HCT116 (cell line): ENCODE measurements at regions not wholly inside any gene's neighbourhood (a gene's known extent, or its start where the extent isn't known, plus 50 kb on each side); places are given as distances from the start of the nearest gene placed in this dataset.

Source experiments
- ATAC-seq: fragments of 200-7000 bp; cut with Tn5 transposase; 2 replicates; pipeline ENCODE4 v1.9.1; 2020; ENCODE audit warnings: mild to moderate bottlenecking, moderate library complexity
- BruUV-seq: library from RNA; stranded (reverse); fragments of 400-500 nt; replicated peaks from 2 replicates; lab custom pipeline; 2021; lab: Mats Ljungman, UMichigan
- CTCF ChIA-PET: fragments of 300-600 bp; sonication (Branson Sonifier 250); formaldehyde crosslinking; loops from one replicate; lab custom pipeline; 2021; ENCODE audit warnings: antibody characterized with exemption; lab: Charles Lee
- POLR2A ChIA-PET: fragments of 300-600, 350-600 bp; sonication (Branson Sonifier 250); formaldehyde crosslinking; loops from one replicate; lab custom pipeline; 2021; ENCODE audit warnings: antibody characterized with exemption; lab: Charles Lee
- RAD21 ChIA-PET, 2 experiments: fragments of 300-600 bp; sonication (Branson Sonifier 250); formaldehyde crosslinking; loops; one replicate each; lab custom pipeline; 2023; ENCODE audit warnings: low total read pairs in 2 of 2; ENCODE audit not compliant: uncharacterized antibody in 2 of 2, unreplicated experiment in 2 of 2, low non-redundant PET in 1 of 2; lab: Charles Lee
- DNase-seq: peaks from one replicate; pipeline ENCODE4 v3.0.0-alpha.2; 2010; ENCODE audit warnings: low read depth, low spot score
- H2AFZ ChIP-seq: fragments of 200-600 bp; shearing (Covaris generic), sonication (generic); 2 replicates; pipeline ENCODE4 v1.6.1; 2017; ENCODE audit warnings: low read depth, mixed run types, mixed read lengths, antibody characterized with exemption, low read length; ENCODE audit not compliant: poor library complexity, severe bottlenecking
- H3K27ac ChIP-seq: 2 replicates; pipeline ENCODE4 v1.5.1; 2012; ENCODE audit warnings: low read depth, low read length
- H3K27me3 ChIP-seq: fragments of 200-600 bp; sonication (generic); 2 replicates; pipeline ENCODE4 v1.6.1; 2016; ENCODE audit warnings: mixed run types, low read length, mixed read lengths; ENCODE audit not compliant: insufficient read depth
- H3K36me3 ChIP-seq, 2 experiments: fragments of 200-500 bp in 1 of 2; fragments of 200-600 bp in 1 of 2; sonication (Bioruptor generic) in 1 of 2; sonication (generic) in 1 of 2; 2 replicates each; pipeline versions ENCODE4 v1.5.1 to v1.6.1; 2014 to 2016; ENCODE audit warnings: low read length in 2 of 2, inconsistent platforms in 1 of 2, mixed read lengths in 1 of 2, mixed run types in 1 of 2; ENCODE audit not compliant: insufficient read depth in 2 of 2, control insufficient read depth in 1 of 2
- H3K4me1 ChIP-seq, 2 experiments: fragments of 200-600 bp in 1 of 2; sonication (generic) in 1 of 2; 2 replicates each; pipeline versions ENCODE4 v1.5.1 to v1.6.1; 2012 to 2017; ENCODE audit warnings: low read length in 2 of 2, inconsistent platforms in 1 of 2, mild to moderate bottlenecking in 1 of 2, mixed read lengths in 1 of 2, mixed run types in 1 of 2, moderate library complexity in 1 of 2; ENCODE audit not compliant: insufficient read depth in 2 of 2, control insufficient read depth in 1 of 2
- H3K4me2 ChIP-seq: fragments of 200-600 bp; sonication (generic); 2 replicates; pipeline ENCODE4 v1.6.1; 2017; ENCODE audit warnings: mixed run types, low read length, mixed read lengths
- H3K4me3 ChIP-seq, 2 experiments: fragments of 200-600 bp in 1 of 2; sonication (generic) in 1 of 2; replicated peaks in 1 of 2; 2 replicates each; pipeline ENCODE4 v1.5.1; 2011 to 2016; ENCODE audit warnings: low read length in 2 of 2, control low read depth in 1 of 2, low read depth in 1 of 2, mild to moderate bottlenecking in 1 of 2, mixed read lengths in 1 of 2, mixed run types in 1 of 2
- H3K79me2 ChIP-seq: fragments of 200-600 bp; sonication (generic); 2 replicates; pipeline ENCODE4 v1.6.1; 2017; ENCODE audit warnings: mild to moderate bottlenecking, mixed run types, low read length, moderate library complexity, mixed read lengths; ENCODE audit not compliant: insufficient read depth
- H3K9ac ChIP-seq: fragments of 200-600 bp; sonication (generic); 2 replicates; pipeline ENCODE4 v1.6.1; 2016; ENCODE audit warnings: low read length, mixed read lengths
- H3K9me2 ChIP-seq: fragments of 200-600 bp; sonication (generic), shearing (Covaris generic); 2 replicates; pipeline ENCODE4 v1.6.1; 2017; ENCODE audit warnings: mixed run types, mild to moderate bottlenecking, moderate library complexity; ENCODE audit not compliant: insufficient read depth
- H3K9me3 ChIP-seq, 2 experiments: fragments of 200-500 bp in 1 of 2; fragments of 200-600 bp in 1 of 2; sonication (Bioruptor generic) in 1 of 2; sonication (generic) in 1 of 2; 2 replicates each; pipeline ENCODE4 v1.6.1; 2014 to 2017; ENCODE audit warnings: low read length in 2 of 2, mixed read lengths in 2 of 2, inconsistent platforms in 1 of 2, low read depth in 1 of 2, mild to moderate bottlenecking in 1 of 2, mixed run types in 1 of 2, moderate library complexity in 1 of 2; ENCODE audit not compliant: control insufficient read depth in 1 of 2, insufficient read depth in 1 of 2
- H4K20me1 ChIP-seq: fragments of 200-600 bp; sonication (generic), shearing (Covaris generic); 2 replicates; pipeline ENCODE4 v1.6.1; 2017; ENCODE audit warnings: mixed run types, mild to moderate bottlenecking, moderate library complexity; ENCODE audit not compliant: insufficient read depth
- ATF3 ChIP-seq: IDR thresholded peaks from 2 replicates; pipeline ENCODE4 v1.6.1; 2012
- CEBPB ChIP-seq: IDR thresholded peaks from 2 replicates; pipeline ENCODE4 v1.6.1; 2012; ENCODE audit warnings: low read depth
- CTCF ChIP-seq, 3 experiments: fragments of 200-600 bp in 1 of 3; sonication (generic) in 1 of 3; IDR thresholded peaks in 2 of 3; conservative IDR thresholded peaks in 1 of 3; 2 replicates each; pipeline ENCODE4 v1.5.1; 2012 to 2017; ENCODE audit warnings: low read depth in 2 of 3, low read length in 2 of 3, antibody characterized with exemption in 1 of 3, borderline replicate concordance in 1 of 3, control low read depth in 1 of 3, mild to moderate bottlenecking in 1 of 3, mixed read lengths in 1 of 3, mixed run types in 1 of 3, moderate library complexity in 1 of 3; ENCODE audit not compliant: insufficient read depth in 1 of 3
- EGR1 ChIP-seq: IDR thresholded peaks from 2 replicates; pipeline ENCODE4 v1.6.1; 2012; ENCODE audit warnings: low read depth
- ELF1 ChIP-seq: IDR thresholded peaks from 2 replicates; pipeline ENCODE4 v1.6.1; 2012; ENCODE audit warnings: low read depth, borderline replicate concordance
- EZH2phosphoT487 ChIP-seq: fragments of 200-600 bp; IDR thresholded peaks from 2 replicates; pipeline ENCODE4 v1.6.1; 2018; ENCODE audit warnings: antibody characterized with exemption, borderline replicate concordance
- FOSL1 ChIP-seq: IDR thresholded peaks from 2 replicates; pipeline ENCODE4 v1.6.1; 2012; ENCODE audit warnings: low read depth
- MAX ChIP-seq: IDR thresholded peaks from 2 replicates; pipeline ENCODE4 v1.6.1; 2012
- POLR2A ChIP-seq: IDR thresholded peaks from 2 replicates; pipeline ENCODE4 v1.7.0; 2011; ENCODE audit warnings: borderline replicate concordance; ENCODE audit not compliant: insufficient read depth, insufficient read length; ENCODE audit errors: extremely low read depth
- POLR2AphosphoS5 ChIP-seq: IDR thresholded peaks from 2 replicates; pipeline ENCODE4 v1.6.1; 2011; ENCODE audit warnings: mild to moderate bottlenecking, low read depth, low read length, moderate library complexity
- RAD21 ChIP-seq: IDR thresholded peaks from 2 replicates; pipeline ENCODE4 v1.6.1; 2012; ENCODE audit warnings: low read depth, mild to moderate bottlenecking
- SIN3A ChIP-seq: IDR thresholded peaks from 2 replicates; pipeline ENCODE4 v1.6.1; 2012; ENCODE audit warnings: low read depth
- SP1 ChIP-seq: IDR thresholded peaks from 2 replicates; pipeline ENCODE4 v1.6.1; 2012; ENCODE audit warnings: low read depth
- TCF7L2 ChIP-seq: IDR thresholded peaks from 2 replicates; pipeline ENCODE4 v1.7.0; 2011; ENCODE audit warnings: borderline replicate concordance, inconsistent platforms; ENCODE audit not compliant: insufficient read depth, insufficient read length; ENCODE audit errors: extremely low read depth
- YY1 ChIP-seq: IDR thresholded peaks from 2 replicates; pipeline ENCODE4 v1.6.1; 2011; ENCODE audit warnings: low read length, low read depth, moderate library complexity, mild to moderate bottlenecking; ENCODE audit not compliant: insufficient replicate concordance; ENCODE audit errors: extremely low read depth
- ZFX ChIP-seq: fragments of 450-650 bp; IDR thresholded peaks from 2 replicates; pipeline ENCODE4 v1.6.1; 2017
- ZNF274 ChIP-seq: fragments of 200-500 bp; sonication (Bioruptor generic); IDR thresholded peaks from 2 replicates; pipeline ENCODE4 v1.6.1; 2014; ENCODE audit warnings: mild to moderate bottlenecking, low read depth, low read length, inconsistent platforms
- intact Hi-C: fragments of 100-400 bp; cut with micrococcal nuclease; formaldehyde crosslinking; loops from 2 replicates; pipeline ENCODE4 v1.10.0; 2022

GRCh38 chr13:57935965-57936364 lies 304.4 kb downstream of the PCDH17 start:
- Histone ChIP-seq H3K4me2 (no peak overlapping the region), H2AFZ (no peak overlapping the region), H3K9ac (no peak overlapping the region), H3K4me3 (no peak overlapping the region), H3K9me2 (no peaks in the 10 kb centered on the region), H3K27ac (no peak overlapping the region), H3K9me3 (peaks cover 17 to 21% of the 10 kb centered on the region in 2 experiments), H4K20me1 (no peaks in the 10 kb centered on the region), H3K4me1 (no peaks in the 10 kb centered on the region), H3K36me3 (no peaks in the 10 kb centered on the region), H3K27me3 (no peaks in the 10 kb centered on the region), H3K79me2 (no peaks in the 10 kb centered on the region)
- CTCF ChIA-PET = no interaction called here
- DNase-seq (no peak), ATAC-seq (no peak)
- TF ChIP-seq RAD21 (no peak), TCF7L2 (no peak), POLR2AphosphoS5 (no peak)
- BruUV-seq = no TSS peak
- intact Hi-C loops = no loop called here
- POLR2A ChIA-PET = no interaction called here
- RAD21 ChIA-PET = no interaction called here

- no peaks in the 10 kb centered on the region for H3K9me2 ChIP-seq
- no peaks in the 10 kb centered on the region for H3K36me3 ChIP-seq
- no peak overlapping the region for H3K27ac ChIP-seq
- BruUV-seq = no TSS peak
- ATAC-seq = no peak
- TF ChIP-seq EGR1 = no peak
- no peak for TF ChIP-seq YY1
- TF ChIP-seq SP1 = no peak
- TF ChIP-seq ELF1 = no peak
- no peak for TF ChIP-seq FOSL1
- no peak for TF ChIP-seq ZFX
- TF ChIP-seq TCF7L2 = no peak
- no peak for TF ChIP-seq CEBPB
- TF ChIP-seq CTCF (IDR thresholded peaks at IDR 0.05 in 2 of 3, conservative IDR thresholded peaks at IDR 0.05 in 1 of 3; ENCODE audit: borderline replicate concordance in 1 of 3, insufficient read depth in 1 of 3, low read depth in 2 of 3, low read length in 2 of 3) = no peak
- TF ChIP-seq ZNF274 = no peak
- no peak for TF ChIP-seq POLR2A
- TF ChIP-seq SIN3A = no peak
- TF ChIP-seq MAX = no peak
- no peak for TF ChIP-seq EZH2phosphoT487
- TF ChIP-seq ATF3 = no peak
- TF ChIP-seq, all 23 proteins: peak for 0
- Histone ChIP-seq H3K9ac (no peak overlapping the region), H3K4me2 (no peak overlapping the region), H3K4me1 (no peaks in the 10 kb centered on the region), H3K79me2 (no peaks in the 10 kb centered on the region), H3K4me3 (no peak overlapping the region), H3K27me3 (no peaks in the 10 kb centered on the region), H3K9me3 (peaks cover 4 to 5% of the 10 kb centered on the region in 2 experiments; a peak in 1 of 4 replicates), H4K20me1 (no peaks in the 10 kb centered on the region), H2AFZ (no peak overlapping the region)
- no peak for DNase-seq
- CTCF ChIA-PET = no interaction called here
- RAD21 ChIA-PET = no interaction called here
- POLR2A ChIA-PET = no interaction called here
- intact Hi-C loops = no loop called here
These were observed 314.8 kb downstream of the PCDH17 start for GRCh38 chr13:57946361-57946760.
